AG08396 (cell line): ENCODE measurements at regions not wholly inside any gene's neighbourhood (a gene's known extent, or its start where the extent isn't known, plus 50 kb on each side); places are given as distances from the start of the nearest gene placed in this dataset.
A peak's percentile ranks its signal among the peaks of the same experiment; 100 is the strongest.
"Not testable (repeated sequence)": the region's sequence is repeated elsewhere in the genome, so short reads cannot be mapped to it uniquely, and the experiment has no call there.

Experiments
- DNase-seq: peaks from one replicate; pipeline ENCODE4 v3.0.0; 2012; ENCODE audit warnings: low spot score, mixed read lengths

DNA sequence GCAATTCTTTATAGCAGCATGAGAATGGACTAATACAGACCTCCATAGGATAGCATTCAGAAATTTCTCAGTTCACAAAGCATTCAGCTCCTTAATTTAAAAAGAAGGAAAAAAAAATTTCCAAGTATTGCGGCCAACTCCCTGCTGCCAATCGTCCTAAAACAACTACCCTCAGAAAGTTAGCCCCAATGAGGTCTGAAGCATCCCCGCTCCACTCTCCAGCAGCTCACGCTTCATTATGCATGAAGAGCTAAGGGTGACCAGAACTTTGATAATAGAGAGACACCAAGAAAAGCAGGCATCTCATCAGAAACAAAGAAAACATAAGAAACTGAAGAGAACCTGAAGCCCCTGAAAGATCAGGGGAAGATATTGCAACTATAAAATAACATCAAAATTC, 172.8 kb upstream of the NUDT4 start:
- DNase-seq, result no peak

DNA sequence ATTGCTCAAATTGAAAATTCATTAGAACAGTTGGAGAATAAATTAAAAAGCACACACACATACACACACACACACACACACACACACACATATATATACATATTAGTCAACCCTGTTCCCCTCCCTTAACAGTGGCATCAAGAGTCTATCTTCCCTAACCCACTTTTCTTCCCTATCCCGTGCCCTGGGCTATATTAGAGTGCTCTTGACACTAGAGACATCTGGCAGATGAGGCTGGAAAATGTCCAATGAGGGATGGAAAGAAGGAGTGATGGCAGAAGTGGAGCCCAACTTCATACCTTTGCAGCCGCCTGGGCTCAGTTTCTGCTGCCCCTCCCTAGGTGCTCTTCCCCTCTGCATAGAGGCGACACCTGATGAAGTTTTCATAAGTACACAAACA, 172.4 kb upstream of the NUDT4 start:
- no peak for DNase-seq

DNA sequence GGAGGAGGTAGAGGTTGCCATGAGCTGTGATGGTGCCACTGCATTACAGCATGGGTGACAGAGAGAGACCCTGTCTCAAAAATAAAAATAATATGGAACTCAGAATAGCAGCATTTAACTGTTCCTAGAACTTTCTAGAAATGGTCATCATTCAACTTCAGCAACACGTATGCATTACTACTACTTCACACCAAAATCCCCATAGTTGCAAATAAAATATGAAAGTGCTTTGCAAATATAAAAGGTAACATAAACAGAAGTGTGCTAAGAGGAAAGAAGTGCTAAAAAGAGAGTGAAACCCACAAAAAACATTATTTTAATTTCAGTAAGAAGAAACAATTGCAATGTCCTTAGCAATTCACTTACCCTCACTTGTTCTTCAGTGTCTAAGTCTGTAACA, 169.7 kb upstream of the NUDT4 start:
- no peak for DNase-seq

- DNase-seq, result no peak
Measured at GRCh38 chr12:93214523-93215289, 163.0 kb upstream of the NUDT4 start.

DNA sequence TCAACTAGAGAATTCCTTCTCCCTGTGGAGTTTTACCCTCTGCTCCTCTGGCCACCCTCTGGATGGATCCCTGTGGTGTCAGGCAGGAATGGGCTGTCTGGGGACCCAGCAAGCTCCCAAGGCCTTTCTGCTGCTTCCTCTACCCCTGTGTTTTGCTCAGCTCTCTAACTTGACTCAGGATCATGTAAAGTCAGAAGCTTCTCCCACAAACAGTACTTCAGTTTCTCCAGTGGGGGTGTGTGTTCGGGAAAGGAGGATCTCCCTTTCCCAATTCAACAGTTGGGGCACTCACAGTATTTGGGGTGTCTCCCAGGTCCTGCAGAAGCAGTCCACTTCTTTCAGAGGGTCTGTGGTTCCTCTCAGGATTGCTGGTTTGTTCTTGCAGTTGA, 162.4 kb upstream of the NUDT4 start:
- DNase-seq, result no peak

- no peak for DNase-seq
Measured at GRCh38 chr12:93219947-93220346, 157.8 kb upstream of the NUDT4 start.

DNA sequence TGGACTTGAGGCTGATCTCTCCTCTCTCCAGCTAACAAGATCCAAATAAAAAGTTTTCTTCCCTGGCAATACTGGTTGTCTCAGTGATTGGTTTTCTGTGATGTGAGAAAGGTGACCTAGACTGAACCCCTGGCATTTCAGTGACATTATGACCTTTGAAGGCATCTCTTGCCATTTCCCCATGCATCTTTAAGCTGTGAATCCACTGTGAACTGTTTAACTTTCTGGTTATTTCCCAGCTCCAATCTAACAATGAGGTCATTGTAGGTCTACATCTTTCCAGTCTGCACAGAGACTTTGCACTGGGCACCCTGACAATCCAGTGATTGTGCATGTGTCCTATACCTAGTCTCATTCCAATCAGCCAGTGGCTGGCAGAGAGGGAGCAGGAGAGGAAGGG, 155.9 kb upstream of the NUDT4 start:
- DNase-seq, result no peak

GRCh38 chr12:93223440-93224426, 154.0 kb upstream of the NUDT4 start:
- DNase-seq, result no peak

GRCh38 chr12:93225094-93225493, 152.6 kb upstream of the NUDT4 start:
- DNase-seq, result no peak

GRCh38 chr12:93226361-93226760, 151.4 kb upstream of the NUDT4 start:
- DNase-seq, result no peak

GRCh38 chr12:93229494-93230325, 148.0 kb upstream of the NUDT4 start:
- peak; percentile 47 for DNase-seq

- no peak for DNase-seq
Measured at GRCh38 chr12:93230326-93230720, 147.4 kb upstream of the NUDT4 start.

DNA sequence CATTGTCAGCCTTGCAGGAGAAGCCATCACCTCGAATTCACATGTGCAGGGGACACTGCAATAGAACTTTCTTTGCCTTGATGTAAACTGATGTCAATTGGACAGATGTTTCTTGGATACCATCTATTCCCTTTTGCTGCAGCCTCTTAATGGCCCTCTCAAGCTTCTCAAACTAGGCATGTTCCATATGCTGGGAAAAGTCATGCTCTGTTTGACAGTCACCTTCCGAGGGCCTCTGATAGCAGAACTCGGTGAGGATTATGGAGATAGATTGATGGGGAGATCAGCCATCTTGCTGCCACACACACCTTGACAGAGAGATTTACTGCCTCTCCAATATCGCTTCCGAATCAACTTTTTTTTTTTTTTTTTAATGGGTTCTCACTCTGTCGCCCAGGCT, 145.8 kb upstream of the NUDT4 start:
- no peak for DNase-seq

GRCh38 chr12:93234641-93235040, 143.1 kb upstream of the NUDT4 start:
- DNase-seq, result no peak

DNA sequence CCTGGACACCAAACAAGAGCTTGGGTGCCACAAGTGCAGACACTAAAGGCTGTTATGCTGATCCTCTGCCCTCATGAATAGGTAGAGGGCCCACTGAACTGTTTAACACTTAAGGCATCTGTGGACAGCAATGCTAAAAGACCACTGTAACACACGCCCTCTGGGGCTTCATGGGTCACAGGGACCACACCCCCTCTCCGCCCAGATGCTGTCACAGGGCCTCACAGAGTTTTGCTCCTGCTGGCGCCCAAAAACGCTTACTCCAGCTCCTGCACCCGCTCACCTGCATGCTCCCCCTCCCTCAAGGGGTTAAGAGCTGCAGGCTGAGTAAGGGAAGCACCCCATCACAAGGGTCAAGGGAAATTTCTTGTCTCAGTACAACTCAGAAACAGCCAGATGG, 141.8 kb upstream of the NUDT4 start:
- no peak for DNase-seq

- DNase-seq, result no peak
Measured at GRCh38 chr12:93237235-93237915, 140.3 kb upstream of the NUDT4 start.

DNA sequence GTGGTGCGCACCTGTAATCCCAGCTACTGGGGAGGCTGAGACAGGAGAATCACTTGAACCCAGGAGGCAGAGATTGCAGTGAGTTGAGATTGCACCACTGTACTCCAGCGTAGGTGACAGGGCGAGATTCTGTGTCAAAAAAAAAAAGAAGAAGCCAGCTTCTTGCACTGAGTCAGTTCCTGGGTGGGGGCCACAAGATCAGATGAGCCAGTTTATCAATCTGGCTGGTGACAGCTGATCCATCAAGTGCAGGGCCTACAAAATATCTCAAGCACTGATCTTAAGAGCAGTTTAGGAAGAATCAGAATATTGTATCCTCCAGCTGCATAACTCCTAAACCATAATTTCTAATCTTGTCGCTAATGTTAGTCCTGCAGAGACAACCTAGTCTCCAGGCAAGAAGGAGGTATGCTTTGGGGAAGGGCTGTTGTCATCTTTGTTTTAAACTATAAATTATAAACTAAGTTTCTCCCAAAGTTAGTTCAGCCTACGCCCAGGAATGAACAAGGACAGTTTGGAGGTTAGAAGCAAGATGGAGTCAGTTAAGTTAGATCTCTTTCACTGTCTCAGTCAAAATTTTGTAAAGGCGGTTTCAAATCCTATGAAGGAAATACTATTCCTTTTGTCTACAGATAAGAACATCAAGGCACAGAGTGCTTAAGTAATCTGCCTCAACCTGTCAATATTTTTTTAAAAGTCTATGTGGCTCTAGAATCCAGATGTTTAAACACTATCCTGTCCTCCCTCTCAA, 139.0 kb upstream of the NUDT4 start:
- DNase-seq, result not testable (repeated sequence)

DNA sequence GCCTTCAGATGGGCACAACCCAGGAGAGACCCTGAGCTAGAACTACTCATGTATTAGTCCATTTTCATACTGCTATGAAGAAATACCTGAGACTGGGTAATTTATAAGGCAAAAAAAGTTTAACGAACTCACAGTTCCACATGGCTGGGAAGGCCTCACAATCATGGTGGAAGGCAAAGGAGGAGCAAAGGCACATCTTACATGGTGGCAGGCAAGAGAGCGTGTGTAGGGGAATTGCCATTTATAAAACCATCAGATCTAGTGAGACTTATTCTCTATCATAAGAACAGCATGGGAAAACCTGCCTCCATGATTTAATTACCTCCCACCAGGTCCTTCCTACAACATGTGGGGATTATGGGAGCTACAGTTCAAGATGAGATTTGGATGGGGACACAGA, 137.9 kb upstream of the NUDT4 start:
- not testable (repeated sequence) for DNase-seq

DNA sequence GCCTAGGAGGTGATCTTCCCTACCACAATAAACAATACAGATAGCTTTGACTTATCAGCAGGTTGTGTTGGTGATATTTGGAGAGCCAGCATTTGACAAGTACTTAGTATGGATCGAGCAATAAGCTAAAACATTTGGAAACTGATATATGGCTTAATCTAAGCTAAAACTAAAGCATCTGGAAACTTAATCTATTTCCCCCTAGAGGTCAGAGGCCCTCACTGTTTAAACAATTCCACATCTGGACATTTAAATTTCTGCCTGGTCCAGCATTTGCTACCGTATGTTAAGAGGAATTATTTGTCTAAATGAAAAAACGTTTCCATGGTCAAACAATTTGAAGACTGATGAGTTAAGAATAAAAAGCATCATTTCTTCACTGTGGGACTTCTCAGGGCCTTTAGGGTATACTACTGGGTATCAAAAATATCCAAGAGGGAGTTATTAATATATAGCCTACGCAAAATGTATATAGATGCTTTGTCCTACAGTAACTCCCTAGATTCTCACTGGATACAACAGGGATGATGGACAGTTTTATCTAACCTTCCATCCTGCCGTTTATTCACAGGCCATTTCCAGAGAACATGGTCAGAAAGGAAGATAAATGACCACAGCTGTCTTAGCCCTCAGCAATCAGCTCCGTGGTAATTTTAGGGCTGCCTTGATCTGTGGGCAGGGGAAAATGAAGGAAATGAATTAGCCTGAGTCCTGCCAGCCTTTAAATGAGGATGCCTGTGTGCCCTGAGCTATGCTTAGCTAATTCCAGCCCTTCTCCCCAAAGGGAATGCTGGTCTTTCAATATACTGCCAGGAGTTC, 135.4 kb upstream of the NUDT4 start:
- DNase-seq, result no peak

DNA sequence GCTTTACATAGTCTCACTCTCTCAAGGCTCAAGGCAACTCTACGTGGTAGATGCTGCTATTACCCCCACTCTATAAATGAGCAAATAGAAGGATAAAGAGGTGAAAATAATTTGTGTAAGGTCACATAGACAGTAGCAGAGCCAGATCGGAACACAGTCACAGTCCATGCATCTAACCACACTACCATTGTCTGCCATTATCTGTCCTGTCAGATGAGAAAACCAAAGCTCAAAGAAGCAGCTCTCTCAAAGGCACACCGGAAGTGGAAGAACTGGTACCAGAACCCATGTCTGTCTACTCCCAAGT, 134.4 kb upstream of the NUDT4 start:
- DNase-seq, result no peak
